Keratinocyte (primary cell): ENCODE measurements at regions not wholly inside any gene's neighbourhood (a gene's known extent, or its start where the extent isn't known, plus 50 kb on each side); places are given as distances from the start of the nearest gene placed in this dataset.

Experiments
- DNase-seq: peaks from one replicate; pipeline ENCODE4 v3.0.0-alpha.2; 2011; ENCODE audit warnings: low read depth, missing footprints, low spot score
- FAIRE-seq: peaks from 2 replicates; lab custom pipeline; 2011; peaks lifted over from hg19 to GRCh38; lab: Jason Lieb, UNC
- H2AFZ ChIP-seq: 2 replicates; pipeline ENCODE4 v1.6.0; 2012; ENCODE audit warnings: low read length, control low read depth, inconsistent platforms; ENCODE audit not compliant: control insufficient read depth
- H3K27ac ChIP-seq: 2 replicates; pipeline ENCODE4 v1.5.1; 2011; ENCODE audit warnings: low read length; ENCODE audit not compliant: control insufficient read depth, insufficient read depth
- H3K27me3 ChIP-seq: 3 replicates; pipeline ENCODE4 v1.6.0; 2011; ENCODE audit warnings: low read length; ENCODE audit not compliant: control insufficient read depth, insufficient read depth; ENCODE audit errors: extremely low read depth
- H3K36me3 ChIP-seq, 2 experiments: 2 replicates in 1 of 2; 3 replicates in 1 of 2; pipeline ENCODE4 v1.5.1; 2011; ENCODE audit warnings: low read length in 2 of 2, mild to moderate bottlenecking in 1 of 2; ENCODE audit not compliant: control insufficient read depth in 2 of 2, insufficient read depth in 2 of 2; ENCODE audit errors: extremely low read depth in 1 of 2
- H3K4me1 ChIP-seq: 3 replicates; pipeline ENCODE4 v1.5.1; 2011; ENCODE audit warnings: low read length; ENCODE audit not compliant: control insufficient read depth, insufficient read depth; ENCODE audit errors: extremely low read depth
- H3K4me2 ChIP-seq: 3 replicates; pipeline ENCODE4 v1.6.0; 2011; ENCODE audit warnings: low read depth, low read length; ENCODE audit not compliant: control insufficient read depth, insufficient read depth; ENCODE audit errors: extremely low read depth
- H3K4me3 ChIP-seq, 3 experiments: fragments of 200-600 bp in 1 of 3; sonication (generic) in 1 of 3; 2 replicates in 2 of 3; 3 replicates in 1 of 3; pipeline ENCODE4 v1.5.1; 2011 to 2016; ENCODE audit warnings: low read length in 3 of 3, mild to moderate bottlenecking in 3 of 3, control low read depth in 2 of 3, inconsistent platforms in 1 of 3, low read depth in 1 of 3, mixed read lengths in 1 of 3, mixed run types in 1 of 3, moderate library complexity in 1 of 3; ENCODE audit not compliant: control insufficient read depth in 2 of 3, insufficient read depth in 2 of 3; ENCODE audit errors: extremely low read depth in 1 of 3
- H3K79me2 ChIP-seq: 2 replicates; pipeline ENCODE4 v1.6.0; 2012; ENCODE audit warnings: low read length; ENCODE audit not compliant: control insufficient read depth, insufficient read depth
- H3K9ac ChIP-seq: 3 replicates; pipeline ENCODE4 v1.6.0; 2011; ENCODE audit warnings: low read length; ENCODE audit not compliant: control insufficient read depth, insufficient read depth; ENCODE audit errors: extremely low read depth
- H3K9me1 ChIP-seq: 3 replicates; pipeline ENCODE4 v1.6.0; 2011; ENCODE audit warnings: low read length; ENCODE audit not compliant: control insufficient read depth, insufficient read depth; ENCODE audit errors: extremely low read depth
- H3K9me3 ChIP-seq: 2 replicates; pipeline ENCODE4 v1.5.1; 2012; ENCODE audit warnings: low read depth, low read length; ENCODE audit not compliant: control insufficient read depth
- H4K20me1 ChIP-seq: 3 replicates; pipeline ENCODE4 v1.6.0; 2011; ENCODE audit warnings: low read length; ENCODE audit not compliant: control insufficient read depth, insufficient read depth; ENCODE audit errors: extremely low read depth
- EZH2 ChIP-seq: IDR thresholded peaks from one replicate; pipeline ENCODE4 v1.6.1; 2012; ENCODE audit warnings: inconsistent platforms, mild to moderate bottlenecking, low read length, moderate library complexity
- dilution Hi-C: fragments of 300-500 bp; cut with MboI; formaldehyde crosslinking; loops from one replicate; pipeline ENCODE4 v1.7.0; 2020; ENCODE audit warnings: low sequenced_read_pairs; ENCODE audit not compliant: extremely low pct_ligation_motif_present
- TF ChIP-seq, protein P1 (sequence below), 3 experiments: IDR thresholded peaks in 1 of 3; conservative IDR thresholded peaks in 1 of 3; optimal IDR thresholded peaks in 1 of 3; 2 replicates in 2 of 3; 3 replicates in 1 of 3; pipeline versions ENCODE3 to v1.5.1; 2011; ENCODE audit warnings: low read length in 3 of 3, mild to moderate bottlenecking in 3 of 3, moderate library complexity in 2 of 3, control low read depth in 1 of 3, inconsistent platforms in 1 of 3; ENCODE audit not compliant: insufficient read depth in 2 of 3; ENCODE audit errors: extremely low read depth in 1 of 3

DNA sequence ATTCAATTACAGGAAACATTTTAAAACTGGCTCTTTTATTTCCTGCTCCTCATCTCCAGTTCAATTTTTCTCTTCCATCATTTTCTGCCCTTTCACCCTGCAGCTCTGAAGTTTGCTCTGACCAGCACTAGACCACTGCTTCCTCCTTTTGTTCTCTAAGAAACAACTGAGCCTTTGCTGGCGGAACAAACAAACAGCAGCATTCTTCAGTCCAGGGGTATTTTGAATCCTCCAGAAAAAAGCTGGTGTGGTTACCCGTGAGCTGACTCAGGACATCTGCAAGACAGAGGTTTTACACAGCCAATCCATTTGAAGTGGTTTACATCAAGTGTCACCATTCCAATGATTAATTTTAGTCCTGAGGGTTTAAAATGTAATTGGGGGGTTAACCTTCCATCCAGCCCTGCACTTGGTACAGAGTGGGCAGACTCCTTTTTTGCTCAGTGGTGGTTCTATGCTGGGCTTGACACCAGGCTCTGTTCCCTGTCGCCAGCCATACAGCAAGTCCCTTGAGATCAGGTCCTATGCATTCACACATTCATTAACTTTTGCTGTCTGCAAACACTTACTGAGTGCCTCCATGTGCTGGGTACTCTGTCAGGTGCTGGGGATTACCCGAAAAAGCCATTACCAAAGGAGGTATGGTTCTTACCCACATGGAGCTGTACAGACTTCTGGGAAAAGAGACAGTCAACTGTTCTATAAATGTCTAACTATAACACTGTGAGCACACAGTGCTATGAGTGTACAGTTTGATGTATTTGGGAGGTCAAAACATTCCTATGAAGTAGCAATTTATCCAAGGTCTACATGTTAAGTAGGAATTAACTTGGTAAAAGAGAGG lies 909.4 kb upstream of the GYPC start:
- H3K4me3 ChIP-seq, result no peak overlapping the region
- peaks cover 2% of the 10 kb centered on the region for H3K9me3 ChIP-seq
- H3K27me3 ChIP-seq, result no peaks in the 10 kb centered on the region
- H3K9me1 ChIP-seq, result no peaks in the 10 kb centered on the region
- H3K4me2 ChIP-seq, result no peak overlapping the region
- H3K79me2 ChIP-seq, result no peaks in the 10 kb centered on the region
- dilution Hi-C loops, result no loop called here
- FAIRE-seq (no peak), DNase-seq (no peak)
- no peak overlapping the region for H3K27ac ChIP-seq
- H2AFZ ChIP-seq, result no peak overlapping the region
- no peak overlapping the region for H3K9ac ChIP-seq
- no peaks in the 10 kb centered on the region for H3K4me1 ChIP-seq
- no peaks in the 10 kb centered on the region for H3K36me3 ChIP-seq
- TF ChIP-seq, protein P1, sequence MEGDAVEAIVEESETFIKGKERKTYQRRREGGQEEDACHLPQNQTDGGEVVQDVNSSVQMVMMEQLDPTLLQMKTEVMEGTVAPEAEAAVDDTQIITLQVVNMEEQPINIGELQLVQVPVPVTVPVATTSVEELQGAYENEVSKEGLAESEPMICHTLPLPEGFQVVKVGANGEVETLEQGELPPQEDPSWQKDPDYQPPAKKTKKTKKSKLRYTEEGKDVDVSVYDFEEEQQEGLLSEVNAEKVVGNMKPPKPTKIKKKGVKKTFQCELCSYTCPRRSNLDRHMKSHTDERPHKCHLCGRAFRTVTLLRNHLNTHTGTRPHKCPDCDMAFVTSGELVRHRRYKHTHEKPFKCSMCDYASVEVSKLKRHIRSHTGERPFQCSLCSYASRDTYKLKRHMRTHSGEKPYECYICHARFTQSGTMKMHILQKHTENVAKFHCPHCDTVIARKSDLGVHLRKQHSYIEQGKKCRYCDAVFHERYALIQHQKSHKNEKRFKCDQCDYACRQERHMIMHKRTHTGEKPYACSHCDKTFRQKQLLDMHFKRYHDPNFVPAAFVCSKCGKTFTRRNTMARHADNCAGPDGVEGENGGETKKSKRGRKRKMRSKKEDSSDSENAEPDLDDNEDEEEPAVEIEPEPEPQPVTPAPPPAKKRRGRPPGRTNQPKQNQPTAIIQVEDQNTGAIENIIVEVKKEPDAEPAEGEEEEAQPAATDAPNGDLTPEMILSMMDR (optimal IDR thresholded peaks at IDR 0.05 in 1 of 3, IDR thresholded peaks at IDR 0.05 in 1 of 3, conservative IDR thresholded peaks at IDR 0.05 in 1 of 3; ENCODE audit: extremely low read depth in 1 of 3, insufficient read depth in 2 of 3, low read length in 3 of 3), result no peak
- no peaks in the 10 kb centered on the region for H4K20me1 ChIP-seq

DNA sequence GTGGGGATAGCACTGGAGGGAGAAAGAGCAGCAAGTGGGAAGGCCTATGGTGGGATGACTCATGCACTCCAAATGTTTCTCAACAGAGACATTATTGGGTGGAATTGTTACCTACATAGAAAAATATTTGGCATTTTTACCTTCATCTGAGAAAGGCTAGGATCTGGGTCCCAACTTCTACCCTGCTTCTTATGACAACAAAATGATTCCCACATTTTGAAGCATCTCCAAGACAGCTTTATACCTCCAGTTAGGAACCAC lies 908.9 kb upstream of the GYPC start:
- FAIRE-seq, result no peak
- no peak overlapping the region for H3K9ac ChIP-seq
- H3K36me3 ChIP-seq, result no peaks in the 10 kb centered on the region
- no peaks in the 10 kb centered on the region for H3K27me3 ChIP-seq
- no peaks in the 10 kb centered on the region for H3K4me1 ChIP-seq
- no peak for TF ChIP-seq EZH2
- TF ChIP-seq, protein P1 (optimal IDR thresholded peaks at IDR 0.05 in 1 of 3, IDR thresholded peaks at IDR 0.05 in 1 of 3, conservative IDR thresholded peaks at IDR 0.05 in 1 of 3; ENCODE audit: extremely low read depth in 1 of 3, insufficient read depth in 2 of 3, low read length in 3 of 3), result no peak
- no peak for DNase-seq
- H4K20me1 ChIP-seq, result no peaks in the 10 kb centered on the region
- H2AFZ ChIP-seq, result no peak overlapping the region
- dilution Hi-C loops, result no loop called here
- H3K4me3 ChIP-seq, result no peak overlapping the region
- H3K27ac ChIP-seq, result no peak overlapping the region
- H3K4me2 ChIP-seq, result no peak overlapping the region
- H3K9me3 ChIP-seq, result peaks cover 2% of the 10 kb centered on the region
- H3K79me2 ChIP-seq, result no peaks in the 10 kb centered on the region
- H3K9me1 ChIP-seq, result no peaks in the 10 kb centered on the region
